Tibial nerve (tissue), 3 donors: ENCODE measurements at regions not wholly inside any gene's neighbourhood (a gene's known extent, or its start where the extent isn't known, plus 50 kb on each side); places are given as distances from the start of the nearest gene placed in this dataset.

Source experiments
- POLR2A ChIP-seq, 2 donors: fragments of 450-650 bp; IDR thresholded peaks; one replicate each; pipeline ENCODE4 v1.6.1; 2017; ENCODE audit warnings: antibody characterized with exemption in 2 of 2, mild to moderate bottlenecking in 2 of 2, moderate library complexity in 2 of 2
- TF ChIP-seq, protein P1 (sequence below), 5 experiments: fragments of 200-600 bp in 3 of 5; fragments of 450-650 bp in 2 of 5; sonication (generic) in 3 of 5; IDR thresholded peaks; one replicate each; pipeline ENCODE4 v1.5.1; 2016 to 2019; ENCODE audit warnings: antibody characterized with exemption in 5 of 5, mild to moderate bottlenecking in 3 of 5, moderate library complexity in 2 of 5

DNA sequence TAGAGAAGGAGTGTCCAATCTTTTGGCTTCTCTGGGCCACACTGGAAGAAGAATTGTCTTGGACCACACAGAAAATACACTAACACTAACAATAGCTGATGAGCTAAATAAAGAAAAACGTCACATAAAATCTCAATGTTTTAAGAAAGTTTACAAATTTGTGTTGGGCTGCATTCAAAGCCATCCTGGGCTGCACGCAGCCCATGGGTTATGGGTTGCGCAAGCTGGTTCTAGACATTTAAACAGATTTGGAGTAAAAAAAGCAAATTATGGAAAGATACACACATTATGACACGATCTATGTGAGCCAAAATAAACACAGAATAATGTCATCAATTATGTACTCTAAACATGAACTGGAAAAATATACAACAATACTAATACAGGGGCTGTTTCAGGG lies 703.3 kb upstream of the LMCD1 start:
- no peak for TF ChIP-seq POLR2A (IDR thresholded peaks at IDR 0.05)
- TF ChIP-seq, protein P1, sequence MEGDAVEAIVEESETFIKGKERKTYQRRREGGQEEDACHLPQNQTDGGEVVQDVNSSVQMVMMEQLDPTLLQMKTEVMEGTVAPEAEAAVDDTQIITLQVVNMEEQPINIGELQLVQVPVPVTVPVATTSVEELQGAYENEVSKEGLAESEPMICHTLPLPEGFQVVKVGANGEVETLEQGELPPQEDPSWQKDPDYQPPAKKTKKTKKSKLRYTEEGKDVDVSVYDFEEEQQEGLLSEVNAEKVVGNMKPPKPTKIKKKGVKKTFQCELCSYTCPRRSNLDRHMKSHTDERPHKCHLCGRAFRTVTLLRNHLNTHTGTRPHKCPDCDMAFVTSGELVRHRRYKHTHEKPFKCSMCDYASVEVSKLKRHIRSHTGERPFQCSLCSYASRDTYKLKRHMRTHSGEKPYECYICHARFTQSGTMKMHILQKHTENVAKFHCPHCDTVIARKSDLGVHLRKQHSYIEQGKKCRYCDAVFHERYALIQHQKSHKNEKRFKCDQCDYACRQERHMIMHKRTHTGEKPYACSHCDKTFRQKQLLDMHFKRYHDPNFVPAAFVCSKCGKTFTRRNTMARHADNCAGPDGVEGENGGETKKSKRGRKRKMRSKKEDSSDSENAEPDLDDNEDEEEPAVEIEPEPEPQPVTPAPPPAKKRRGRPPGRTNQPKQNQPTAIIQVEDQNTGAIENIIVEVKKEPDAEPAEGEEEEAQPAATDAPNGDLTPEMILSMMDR (IDR thresholded peaks at IDR 0.05), result no peak
